Brain microvascular endothelial cell (primary cell): ENCODE measurements at regions not wholly inside any gene's neighbourhood (a gene's known extent, or its start where the extent isn't known, plus 50 kb on each side); places are given as distances from the start of the nearest gene placed in this dataset.
"Not testable (repeated sequence)": the region's sequence is repeated elsewhere in the genome, so short reads cannot be mapped to it uniquely, and the experiment has no call there.

ENCODE experiments used
- DNase-seq: peaks from one replicate; pipeline ENCODE4 v3.0.0-alpha.2; 2020
- H3K27ac ChIP-seq: fragments of 250-450 bp; sonication (Bioruptor Pico); 2 replicates; pipeline ENCODE4 v1.5.1; 2020; ENCODE audit warnings: mild to moderate bottlenecking, moderate library complexity
- H3K27me3 ChIP-seq: fragments of 250-450 bp; sonication (Bioruptor Pico); replicated peaks from 2 replicates; pipeline ENCODE4 v1.5.1; 2020; ENCODE audit warnings: mild to moderate bottlenecking
- H3K36me3 ChIP-seq: fragments of 250-450 bp; sonication (Bioruptor Pico); replicated peaks from 2 replicates; pipeline ENCODE4 v1.5.1; 2020; ENCODE audit warnings: mild to moderate bottlenecking
- H3K4me3 ChIP-seq: 2 replicates; pipeline ENCODE4 v1.5.1; 2011; ENCODE audit warnings: low read depth, mild to moderate bottlenecking, control low read depth, low read length, moderate library complexity
- in situ Hi-C: cut with HindIII; loops from 2 replicates; pipeline ENCODE4 v1.10.0; 2017; ENCODE audit warnings: low sequenced_read_pairs, low pct_ligation_motif_present
- TF ChIP-seq, protein P1 (sequence below): IDR thresholded peaks from 2 replicates; pipeline ENCODE4 v1.5.1; 2011; ENCODE audit warnings: low read depth, mild to moderate bottlenecking, moderate library complexity, low read length, control low read depth, inconsistent platforms; ENCODE audit errors: missing control alignments

DNA sequence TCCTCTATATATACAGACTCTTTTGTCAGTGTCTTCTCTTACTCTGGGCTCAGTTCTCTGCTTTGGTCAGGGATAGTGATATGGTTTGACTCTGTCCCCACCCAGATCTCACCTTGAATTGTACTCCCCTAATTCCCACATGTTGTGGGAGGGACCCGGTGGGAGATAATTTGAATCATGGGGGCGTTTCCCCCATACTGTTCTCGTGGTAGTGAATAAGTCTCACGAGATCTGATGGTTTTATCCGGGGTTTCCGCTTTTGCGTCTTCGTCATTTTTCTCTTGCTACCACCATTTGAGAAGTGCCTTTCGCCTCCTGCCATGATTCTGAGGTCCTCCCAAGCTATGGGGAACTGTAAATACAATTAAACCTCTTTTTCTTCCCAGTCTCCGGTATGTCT is 144.4 kb downstream of the GLUD2 start:
- no peak for DNase-seq
- Histone ChIP-seq H3K27ac (no peak overlapping the region), H3K36me3 (no peaks in the 10 kb centered on the region), H3K4me3 (no peak overlapping the region), H3K27me3 (no peaks in the 10 kb centered on the region)
- in situ Hi-C loops = no loop called here
- TF ChIP-seq, protein P1, sequence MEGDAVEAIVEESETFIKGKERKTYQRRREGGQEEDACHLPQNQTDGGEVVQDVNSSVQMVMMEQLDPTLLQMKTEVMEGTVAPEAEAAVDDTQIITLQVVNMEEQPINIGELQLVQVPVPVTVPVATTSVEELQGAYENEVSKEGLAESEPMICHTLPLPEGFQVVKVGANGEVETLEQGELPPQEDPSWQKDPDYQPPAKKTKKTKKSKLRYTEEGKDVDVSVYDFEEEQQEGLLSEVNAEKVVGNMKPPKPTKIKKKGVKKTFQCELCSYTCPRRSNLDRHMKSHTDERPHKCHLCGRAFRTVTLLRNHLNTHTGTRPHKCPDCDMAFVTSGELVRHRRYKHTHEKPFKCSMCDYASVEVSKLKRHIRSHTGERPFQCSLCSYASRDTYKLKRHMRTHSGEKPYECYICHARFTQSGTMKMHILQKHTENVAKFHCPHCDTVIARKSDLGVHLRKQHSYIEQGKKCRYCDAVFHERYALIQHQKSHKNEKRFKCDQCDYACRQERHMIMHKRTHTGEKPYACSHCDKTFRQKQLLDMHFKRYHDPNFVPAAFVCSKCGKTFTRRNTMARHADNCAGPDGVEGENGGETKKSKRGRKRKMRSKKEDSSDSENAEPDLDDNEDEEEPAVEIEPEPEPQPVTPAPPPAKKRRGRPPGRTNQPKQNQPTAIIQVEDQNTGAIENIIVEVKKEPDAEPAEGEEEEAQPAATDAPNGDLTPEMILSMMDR = no peak

DNA sequence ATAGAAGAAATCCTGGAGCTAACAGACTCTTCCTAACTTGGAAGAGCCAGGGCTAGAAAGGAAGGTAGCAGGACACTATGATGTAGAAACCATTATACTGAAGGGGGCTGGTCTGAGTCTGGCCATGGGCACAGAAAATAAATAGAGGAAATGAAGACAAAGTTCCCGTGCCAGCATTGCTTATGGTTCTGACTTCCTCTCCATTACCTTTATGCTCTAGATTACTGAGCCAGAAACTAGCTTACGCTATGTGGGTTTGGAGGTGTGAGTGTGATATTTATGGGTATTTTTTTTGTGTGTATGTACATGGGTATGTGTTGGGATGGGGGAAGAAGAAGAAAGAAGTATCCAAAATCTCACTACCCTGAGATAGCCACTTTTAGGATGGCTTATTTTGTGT is 148.3 kb downstream of the GLUD2 start:
- no peaks in the 10 kb centered on the region for H3K27me3 ChIP-seq
- TF ChIP-seq, protein P1 = no peak
- in situ Hi-C loops = no loop called here
- no peak overlapping the region for H3K4me3 ChIP-seq
- no peak for DNase-seq
- H3K36me3 ChIP-seq = no peaks in the 10 kb centered on the region
- H3K27ac ChIP-seq = no peak overlapping the region

DNA sequence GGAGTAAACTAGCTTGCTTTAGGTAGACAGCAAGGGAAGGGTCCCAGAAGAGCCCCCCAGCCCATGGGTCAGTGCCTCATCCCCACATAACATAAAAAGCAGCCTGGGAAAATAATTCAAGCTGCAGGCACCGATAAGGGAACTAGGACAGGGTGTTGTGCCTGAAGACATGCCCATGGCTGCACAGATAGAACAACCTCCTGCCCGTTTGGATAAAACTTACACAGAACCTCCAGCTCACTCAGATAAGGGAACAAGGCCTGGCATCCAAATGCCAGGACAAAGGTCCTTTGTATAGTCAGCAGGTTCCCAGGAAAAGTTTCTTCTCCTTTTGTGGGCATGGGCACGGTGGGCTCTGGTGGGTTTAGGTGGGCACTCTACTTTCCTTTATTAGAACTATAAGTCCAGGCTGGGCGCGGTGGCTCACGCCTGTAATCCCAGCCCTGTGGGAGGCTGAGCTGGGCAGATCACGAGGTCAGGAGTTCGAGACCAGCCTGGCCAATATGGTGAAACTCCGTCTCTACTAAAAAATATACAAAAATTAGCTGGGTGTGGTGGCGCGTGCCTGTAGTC is 149.5 kb downstream of the GLUD2 start:
- H3K27me3 ChIP-seq, in situ Hi-C loops: not testable (repeated sequence)

DNA sequence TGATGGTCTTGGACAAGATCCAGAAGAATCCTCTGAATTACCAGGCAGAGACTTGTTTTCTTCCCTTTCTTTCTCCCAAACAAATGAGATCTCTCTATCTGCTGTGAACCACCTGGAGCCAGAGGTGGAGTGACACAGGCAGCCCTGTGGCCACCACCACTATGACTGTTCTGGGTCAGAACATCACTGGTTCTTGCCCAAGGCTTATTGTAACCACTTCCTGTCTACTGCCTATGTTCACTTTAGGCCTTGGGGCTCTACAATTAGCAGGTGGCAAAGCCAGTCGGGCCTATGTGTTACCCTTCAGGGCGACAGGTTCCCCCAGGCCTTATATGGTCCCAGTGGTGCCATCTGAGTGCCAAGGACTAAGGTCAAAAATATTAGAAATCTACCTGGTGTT is 161.2 kb downstream of the GLUD2 start:
- in situ Hi-C loops = no loop called here
- H3K27me3 ChIP-seq = no peaks in the 10 kb centered on the region
- H3K36me3 ChIP-seq = no peaks in the 10 kb centered on the region
- TF ChIP-seq, protein P1 = no peak
- no peak overlapping the region for H3K4me3 ChIP-seq
- no peak overlapping the region for H3K27ac ChIP-seq
- DNase-seq = no peak

More for the DNA sequence above, 149.5 kb downstream of the GLUD2 start:
- not testable (repeated sequence) for DNase-seq, H3K36me3 ChIP-seq, H3K27ac ChIP-seq, H3K4me3 ChIP-seq

DNA sequence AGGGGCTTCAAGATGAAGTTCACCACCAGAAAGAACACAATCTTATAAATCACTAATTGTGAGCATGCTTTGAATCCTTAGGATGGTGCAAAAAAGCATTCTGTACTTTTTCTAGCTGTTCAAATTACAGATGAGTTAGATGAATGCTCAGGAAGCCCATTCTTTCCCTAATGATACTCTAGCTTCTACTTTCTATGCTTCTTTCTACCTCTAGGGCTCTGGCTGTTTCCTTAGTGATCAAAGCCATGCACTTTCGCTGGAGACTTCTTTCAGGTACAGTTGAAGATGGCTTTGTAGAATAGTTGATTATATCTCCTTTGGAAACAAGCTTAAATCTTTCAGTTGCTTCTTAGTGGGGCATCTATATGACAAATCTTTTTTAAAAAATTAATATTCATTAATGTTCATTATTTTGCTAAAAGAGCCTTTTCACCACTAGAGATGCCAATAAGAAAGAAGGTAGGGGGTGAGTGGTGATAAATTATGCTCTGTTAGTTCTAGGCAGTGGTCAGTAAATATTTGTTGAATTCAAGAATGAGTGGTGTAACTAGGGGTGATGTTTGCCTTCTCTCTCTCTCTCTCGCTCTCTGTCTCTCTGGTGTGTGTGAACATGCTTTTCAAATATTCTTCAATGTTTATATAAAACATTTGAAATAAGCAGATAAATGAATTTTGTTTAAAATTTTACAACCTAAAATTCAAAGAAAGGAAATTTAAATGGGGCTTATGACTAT is 169.4 kb downstream of the GLUD2 start:
- H3K27ac ChIP-seq = no peak overlapping the region
- no peaks in the 10 kb centered on the region for H3K27me3 ChIP-seq
- no peak for DNase-seq
- no peak overlapping the region for H3K4me3 ChIP-seq
- in situ Hi-C loops = no loop called here
- H3K36me3 ChIP-seq = no peaks in the 10 kb centered on the region
- TF ChIP-seq, protein P1 = no peak

DNA sequence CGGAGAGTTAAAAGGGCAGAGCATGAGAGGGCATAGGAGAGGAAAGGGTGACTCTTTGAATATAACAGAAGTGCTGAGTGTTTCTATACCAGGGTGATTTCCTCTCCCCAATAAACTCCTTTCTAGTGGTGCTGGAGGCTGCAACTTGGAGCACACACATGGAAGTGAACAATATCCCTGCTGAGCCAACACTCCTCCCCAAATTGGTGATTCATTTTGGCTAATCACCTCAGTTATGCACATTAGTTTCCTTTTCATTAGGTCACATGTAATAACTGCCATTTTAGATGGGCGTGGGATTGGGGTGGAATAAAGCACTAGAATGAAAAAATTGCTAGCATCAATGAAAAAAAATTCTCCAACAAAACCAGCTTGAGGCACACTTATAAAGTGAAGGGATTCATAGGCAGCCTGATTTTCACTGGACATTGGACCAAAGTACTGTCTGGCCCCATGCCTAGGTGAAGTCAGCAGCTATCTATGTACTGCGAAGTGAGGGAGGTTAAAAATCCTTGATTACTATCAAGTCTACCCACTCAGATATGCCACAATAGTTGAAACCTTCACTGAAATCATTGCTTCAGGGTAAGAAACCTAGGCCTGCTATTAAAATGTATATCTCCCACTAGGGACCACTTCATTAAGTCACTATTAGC is 174.0 kb downstream of the GLUD2 start:
- Histone ChIP-seq H3K4me3 (no peak overlapping the region), H3K27me3 (no peaks in the 10 kb centered on the region), H3K27ac (no peak overlapping the region), H3K36me3 (no peaks in the 10 kb centered on the region)
- no peak for DNase-seq
- TF ChIP-seq, protein P1 = no peak
- in situ Hi-C loops = no loop called here
